ENCODE measurements at regions not wholly inside any gene's neighbourhood (a gene's known extent, or its start where the extent isn't known, plus 50 kb on each side); places are given as distances from the start of the nearest gene placed in this dataset.
A peak's percentile ranks its signal among the peaks of the same experiment; 100 is the strongest.

DNA sequence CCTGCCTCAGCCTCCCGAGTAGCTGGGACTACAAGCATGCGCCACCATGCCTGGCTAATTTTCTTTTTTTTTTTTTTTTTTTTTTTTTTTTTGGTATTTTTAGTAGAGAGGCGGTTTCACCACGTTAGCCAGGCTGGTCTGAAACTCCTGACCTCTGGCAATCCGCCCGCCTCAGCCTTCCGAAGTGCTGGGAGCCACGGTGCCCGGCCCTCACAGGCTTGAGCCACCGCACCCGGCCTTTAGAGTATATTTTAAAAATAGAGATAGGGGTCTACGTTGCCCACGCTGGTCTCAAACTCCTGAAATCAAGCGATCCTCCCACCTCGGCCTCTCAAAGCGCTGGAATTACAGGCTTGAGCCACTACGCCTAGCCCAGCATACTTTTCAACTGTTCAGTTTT is 93.4 kb upstream of the CHD2 start:
- DNase-seq (ENCODE audit: low spot score, unreplicated experiment): no peak
- H3K9me3 Mint-ChIP-seq (ENCODE audit: low read depth): peaks cover 6% of the 10 kb centered on the region
- no peak overlapping the region for H3K27ac Mint-ChIP-seq
- H3K4me3 Mint-ChIP-seq (ENCODE audit: low read depth): no peak overlapping the region
- peaks cover 29% of the 10 kb centered on the region for H3K4me1 Mint-ChIP-seq (ENCODE audit: low read depth)
- H3K36me3 Mint-ChIP-seq (ENCODE audit: insufficient read depth): peaks cover 6% of the 10 kb centered on the region
- H3K27me3 Mint-ChIP-seq: no peaks in the 10 kb centered on the region
- TF ChIP-seq CTCF (IDR thresholded peaks at IDR 0.05; ENCODE audit: unreplicated experiment): no peak

GRCh38 chr15:92807971-92808571 is 92.1 kb upstream of the CHD2 start:
- peaks cover 6% of the 10 kb centered on the region for H3K36me3 Mint-ChIP-seq (ENCODE audit: insufficient read depth)
- no peak for DNase-seq (ENCODE audit: low spot score, unreplicated experiment)
- peak overlapping the region; percentile 80 for H3K4me3 Mint-ChIP-seq (ENCODE audit: low read depth)
- peaks cover 34% of the 10 kb centered on the region for H3K4me1 Mint-ChIP-seq (ENCODE audit: low read depth)
- H3K27ac Mint-ChIP-seq: peak overlapping the region; percentile 98
- no peak for TF ChIP-seq CTCF (IDR thresholded peaks at IDR 0.05; ENCODE audit: unreplicated experiment)
- peaks cover 6% of the 10 kb centered on the region for H3K9me3 Mint-ChIP-seq (ENCODE audit: low read depth)
- H3K27me3 Mint-ChIP-seq: no peaks in the 10 kb centered on the region

DNA sequence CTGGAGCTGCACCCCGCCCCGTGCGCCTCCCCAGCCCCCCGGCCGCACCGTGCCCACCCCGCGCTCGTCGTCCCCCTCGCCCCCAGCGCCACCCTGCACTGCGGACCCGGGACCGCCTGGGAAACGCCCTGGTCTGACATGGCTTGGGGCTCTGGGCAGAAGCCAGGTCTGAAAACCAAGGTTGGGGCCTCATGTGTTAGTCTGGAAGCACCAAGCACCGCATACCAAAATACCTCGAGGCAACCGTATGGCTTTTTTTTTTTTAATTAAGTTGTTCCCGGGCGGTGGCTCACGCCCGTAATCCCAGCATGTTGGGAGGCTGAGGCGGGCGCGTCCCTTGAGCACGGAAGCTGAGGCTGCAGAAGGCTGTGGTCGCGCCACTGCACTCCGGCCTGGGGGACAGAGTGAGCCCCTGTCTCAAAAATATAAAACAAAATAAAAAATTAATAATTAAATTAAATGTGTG is 91.5 kb upstream of the CHD2 start:
- no peaks in the 10 kb centered on the region for H3K27me3 Mint-ChIP-seq
- peaks cover 6% of the 10 kb centered on the region for H3K9me3 Mint-ChIP-seq (ENCODE audit: low read depth)
- no peak for TF ChIP-seq CTCF (IDR thresholded peaks at IDR 0.05; ENCODE audit: unreplicated experiment)
- no peak for DNase-seq (ENCODE audit: low spot score, unreplicated experiment)
- peak overlapping the region; percentile 98 for H3K27ac Mint-ChIP-seq
- H3K4me3 Mint-ChIP-seq (ENCODE audit: low read depth): peak overlapping the region; percentile 80
- peaks cover 34% of the 10 kb centered on the region for H3K4me1 Mint-ChIP-seq (ENCODE audit: low read depth)
- peaks cover 6% of the 10 kb centered on the region for H3K36me3 Mint-ChIP-seq (ENCODE audit: insufficient read depth)

DNA sequence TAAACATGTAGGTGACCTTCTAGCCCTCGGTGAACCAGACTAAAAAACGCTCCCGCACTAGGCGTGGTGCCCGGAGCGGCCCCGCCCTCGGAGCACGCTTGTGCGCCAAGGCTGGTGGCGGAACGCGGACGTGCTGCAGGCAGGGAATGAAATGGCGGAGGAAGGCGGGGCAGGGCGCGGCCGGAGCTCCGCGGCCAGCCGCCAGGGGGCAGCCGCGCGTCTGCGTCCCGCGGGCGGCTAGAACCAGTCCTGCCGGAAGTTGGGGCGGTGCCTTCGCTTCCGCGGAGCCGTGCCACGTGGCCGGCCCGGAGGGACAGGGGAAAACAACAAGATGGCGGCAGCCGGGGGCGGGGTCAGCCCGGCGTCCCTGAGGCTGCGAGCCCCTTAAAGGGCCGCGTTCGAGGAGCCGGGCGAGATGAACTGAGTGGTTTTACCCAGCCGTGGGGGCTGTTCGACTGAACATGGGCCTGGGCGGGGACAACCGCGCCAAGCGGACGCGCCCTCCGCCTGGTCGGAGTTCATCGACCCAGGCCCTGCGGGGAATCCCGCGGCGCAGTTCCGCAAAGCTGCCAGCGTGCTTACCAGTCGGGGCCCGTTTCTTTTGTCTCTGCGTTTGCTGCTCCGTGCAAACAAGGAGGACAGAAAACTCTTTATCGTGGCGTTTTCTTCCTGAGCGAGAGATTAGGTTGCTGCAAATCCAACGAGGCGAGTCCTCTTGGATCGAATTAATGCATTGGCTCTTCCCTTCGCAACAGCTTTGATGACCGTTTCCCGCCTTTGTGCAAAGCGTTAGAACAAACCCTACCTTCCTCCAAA is 90.9 kb upstream of the CHD2 start:
- Mint-ChIP-seq H3K27me3 (no peaks in the 10 kb centered on the region), H3K4me3 (ENCODE audit: low read depth) (peak overlapping the region; percentile 80), H3K27ac (peak overlapping the region; percentile 98), H3K36me3 (ENCODE audit: insufficient read depth) (peaks cover 2% of the 10 kb centered on the region), H3K9me3 (ENCODE audit: low read depth) (peaks cover 3% of the 10 kb centered on the region), H3K4me1 (ENCODE audit: low read depth) (peaks cover 30% of the 10 kb centered on the region)
- peak; percentile 98 for DNase-seq (ENCODE audit: low spot score, unreplicated experiment)
- TF ChIP-seq CTCF (IDR thresholded peaks at IDR 0.05; ENCODE audit: unreplicated experiment): peak; percentile 100

GRCh38 chr15:92809880-92810361 is 90.2 kb upstream of the CHD2 start:
- Mint-ChIP-seq H3K4me1 (ENCODE audit: low read depth) (peaks cover 30% of the 10 kb centered on the region), H3K27me3 (no peaks in the 10 kb centered on the region), H3K9me3 (ENCODE audit: low read depth) (peaks cover 3% of the 10 kb centered on the region), H3K36me3 (ENCODE audit: insufficient read depth) (peaks cover 2% of the 10 kb centered on the region), H3K4me3 (ENCODE audit: low read depth) (peak overlapping the region; percentile 80), H3K27ac (peak overlapping the region; percentile 98)
- no peak for DNase-seq (ENCODE audit: low spot score, unreplicated experiment)
- no peak for TF ChIP-seq CTCF (IDR thresholded peaks at IDR 0.05; ENCODE audit: unreplicated experiment)
